SIG-M5 treated with dmso at 0.1 percent for 504 hours (cell line): ENCODE measurements at regions not wholly inside any gene's neighbourhood (a gene's known extent, or its start where the extent isn't known, plus 50 kb on each side); places are given as distances from the start of the nearest gene placed in this dataset.

Experiments used
- DNase-seq: peaks from one replicate; lab custom pipeline; 2025; ENCODE audit not compliant: unreplicated experiment; lab: John Stamatoyannopoulos, UW

DNA sequence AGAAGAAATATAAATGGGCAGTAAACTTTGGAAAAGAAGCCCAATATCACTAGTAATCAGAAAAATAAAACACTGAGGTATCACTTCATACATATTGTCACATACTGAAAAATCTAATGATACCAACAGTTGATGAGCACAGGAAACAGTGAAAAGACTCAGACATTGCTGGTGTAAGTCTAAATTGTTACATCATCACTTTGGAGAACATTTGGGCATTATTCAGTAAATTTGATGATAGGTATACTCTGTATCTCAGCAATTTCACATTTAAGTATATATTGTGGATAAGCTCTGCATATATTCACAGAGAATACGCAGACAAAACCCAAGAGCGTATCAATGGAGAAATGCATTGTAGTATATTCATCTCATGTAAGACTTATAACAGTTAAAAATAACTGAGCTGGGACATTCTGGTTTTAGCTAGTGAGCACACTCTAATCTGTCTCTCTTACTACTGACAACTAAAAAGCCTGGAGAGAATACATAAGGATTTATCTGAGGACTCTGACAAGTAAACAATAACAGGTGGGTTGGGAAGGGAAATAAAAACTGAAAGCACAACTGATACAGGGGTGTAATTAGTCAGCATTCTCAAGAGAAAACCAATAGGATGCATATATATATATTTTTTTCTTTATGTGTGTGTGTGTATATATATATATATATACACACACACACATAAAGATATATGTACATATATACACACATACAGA, 212.7 kb upstream of the JUN start:
- DNase-seq, result no peak

DNA sequence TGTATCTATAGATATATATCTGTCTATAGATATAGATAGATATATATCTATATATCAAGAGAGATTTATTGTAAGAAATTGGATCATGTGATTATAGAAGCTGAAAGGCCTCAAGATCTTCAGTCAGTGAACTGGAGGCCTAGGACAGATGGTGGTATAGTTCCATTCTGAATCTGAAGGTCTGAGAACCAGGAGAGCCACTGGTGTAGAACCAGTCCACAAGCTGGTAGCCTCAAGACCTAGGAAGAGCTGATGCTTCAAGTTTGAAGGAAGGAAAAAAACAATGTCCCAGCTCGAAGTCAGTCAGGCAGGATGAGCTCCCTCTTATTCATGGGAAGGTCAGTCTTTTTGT, 213.2 kb upstream of the JUN start:
- no peak for DNase-seq

DNA sequence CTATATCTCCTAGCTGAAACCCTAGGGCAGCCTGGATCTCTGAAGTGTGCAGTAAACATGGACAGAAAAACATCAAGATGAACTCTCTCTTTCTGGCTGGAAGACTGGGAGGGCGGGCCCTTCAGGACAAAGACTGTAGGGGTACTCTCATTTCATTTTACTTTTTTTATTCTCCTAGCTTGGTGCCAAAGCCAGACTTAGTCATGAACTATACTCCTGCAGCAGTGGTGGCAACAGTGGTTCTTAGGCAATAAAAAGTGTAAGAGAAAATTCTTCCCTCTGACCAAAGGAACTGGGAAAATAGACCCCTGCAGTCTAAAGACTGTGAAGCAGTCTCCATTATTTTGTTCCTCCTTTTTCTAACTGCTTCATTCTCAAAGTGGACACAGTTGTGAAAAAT, 213.8 kb upstream of the JUN start:
- peak; percentile 11 for DNase-seq

DNA sequence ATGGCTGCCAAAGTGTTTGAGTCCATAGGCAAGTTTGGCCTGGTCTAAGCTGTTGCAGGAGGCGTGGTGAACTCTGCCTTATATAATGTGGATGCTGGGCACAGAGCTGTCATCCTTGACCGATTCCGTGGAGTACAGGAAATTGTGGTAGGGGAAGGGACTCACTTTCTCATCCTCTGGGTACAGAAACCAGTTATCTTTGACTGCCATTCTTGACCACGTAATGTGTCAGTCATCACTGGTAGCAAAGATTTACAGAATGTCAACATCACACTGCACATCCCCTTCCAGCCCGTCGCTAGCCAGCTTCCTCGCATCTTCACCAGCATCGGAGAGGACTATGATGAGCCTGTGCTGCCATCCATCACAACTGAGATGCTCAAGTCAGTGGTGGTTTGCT, 215.8 kb upstream of the JUN start:
- no peak for DNase-seq

DNA sequence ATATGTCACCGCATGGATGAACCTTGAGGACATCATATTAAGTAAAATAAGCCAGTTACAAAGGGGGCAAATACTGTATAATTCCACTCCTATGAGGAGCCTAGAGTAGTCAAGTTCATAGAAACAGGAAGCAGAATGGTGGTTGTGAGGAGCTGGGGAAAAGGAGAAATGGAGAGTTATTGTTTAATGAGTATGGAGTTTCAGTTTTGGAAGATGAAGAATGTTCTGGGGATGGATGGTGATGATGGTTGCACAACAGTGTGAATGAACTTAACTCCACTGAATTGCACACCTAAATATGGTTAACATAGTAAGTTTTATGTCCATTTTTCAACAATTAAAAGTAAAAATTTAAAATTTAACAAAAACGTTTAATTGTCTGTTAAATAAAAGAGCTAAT, 220.9 kb upstream of the JUN start:
- peak; percentile 78 for DNase-seq

DNA sequence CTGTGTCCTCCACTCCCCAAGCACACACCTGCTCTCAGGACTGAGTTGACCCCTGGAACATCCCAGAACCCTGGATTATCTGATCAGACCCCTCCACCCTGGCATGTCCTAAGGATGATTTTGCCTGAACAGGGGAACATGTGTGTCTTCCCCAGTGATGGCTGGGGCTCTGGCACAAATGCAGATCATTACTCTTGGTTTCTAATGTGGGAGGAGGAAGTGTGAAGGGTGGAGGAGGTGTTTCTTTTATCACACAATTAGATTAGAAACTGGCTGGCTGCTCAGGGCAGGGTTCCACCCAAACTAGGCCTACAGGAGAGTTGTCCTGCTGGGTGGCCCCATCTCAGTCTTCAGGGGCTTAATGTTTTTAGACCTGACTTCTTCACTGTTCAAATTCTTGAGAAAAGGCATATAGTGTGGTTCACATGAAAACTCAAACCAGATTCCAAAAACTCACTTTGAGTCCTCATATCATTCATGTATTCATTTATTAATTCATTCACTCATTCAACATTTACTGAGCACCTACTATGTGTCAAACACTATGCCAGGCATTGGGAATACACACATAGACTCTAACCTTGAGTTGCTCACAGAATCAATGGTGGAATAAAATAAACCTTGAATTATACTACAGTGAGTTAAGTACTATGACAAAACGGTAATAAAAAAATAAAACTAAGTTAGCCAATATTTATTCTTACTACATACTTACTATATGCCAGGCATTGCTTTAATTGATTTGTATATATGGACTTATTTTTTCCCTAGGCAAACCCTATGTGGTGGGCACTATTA, 221.8 kb upstream of the JUN start:
- DNase-seq, result no peak

DNA sequence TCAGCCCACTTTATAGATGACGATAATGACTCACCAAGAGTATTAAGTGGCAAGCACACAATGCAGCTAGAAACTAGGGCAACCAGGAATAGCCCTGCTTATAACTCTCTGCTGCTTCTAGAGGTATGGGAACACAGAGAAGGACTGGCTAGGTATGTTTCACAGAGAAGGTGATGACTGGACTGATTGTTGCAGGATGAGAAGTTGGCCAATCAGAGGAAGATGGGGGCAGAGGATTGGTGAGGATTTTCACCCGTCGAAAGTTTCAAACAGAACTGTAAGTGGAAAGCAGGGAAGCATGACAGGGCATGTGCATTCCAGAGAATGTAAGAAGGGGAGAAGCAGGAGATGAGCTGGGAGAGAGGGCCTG, 222.4 kb upstream of the JUN start:
- no peak for DNase-seq

DNA sequence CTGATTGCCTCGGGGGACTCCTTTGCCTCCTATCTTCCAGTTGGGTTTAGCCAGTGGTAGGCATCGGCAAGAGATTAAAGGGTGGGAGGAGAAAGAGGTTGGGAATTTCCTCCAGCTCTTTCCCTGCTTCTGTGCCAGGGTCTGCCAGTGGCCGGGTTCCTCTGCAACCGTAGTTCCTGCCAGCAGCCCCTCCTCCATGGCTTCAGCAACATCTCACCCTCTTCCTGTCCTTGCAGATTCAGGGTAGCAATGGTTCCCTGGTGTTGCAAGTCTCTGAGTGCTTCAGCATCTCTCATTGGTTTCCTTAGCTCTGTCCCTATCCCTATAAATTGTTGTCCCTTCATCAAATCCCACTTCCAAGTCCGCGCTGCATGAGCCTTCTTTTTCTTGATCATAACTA, 223.1 kb upstream of the JUN start:
- no peak for DNase-seq

DNA sequence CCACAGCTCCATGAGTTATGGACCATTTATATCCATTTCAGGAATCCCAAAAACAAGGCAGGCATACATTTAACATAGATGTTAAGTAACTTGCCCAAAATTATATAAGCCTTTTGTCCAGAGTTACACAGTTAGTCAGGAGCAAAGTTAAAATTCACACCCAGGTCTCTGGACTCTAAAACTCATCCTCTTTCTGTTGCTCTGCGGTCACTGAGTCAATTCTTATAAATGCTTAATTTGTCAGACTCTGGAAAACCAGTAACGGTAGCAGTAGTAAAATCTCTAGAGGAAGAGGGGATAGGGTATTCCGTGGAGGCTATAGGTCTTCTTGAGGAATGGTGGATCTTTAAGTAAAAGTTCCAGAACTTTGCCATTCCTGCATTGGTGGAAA, 223.6 kb upstream of the JUN start:
- DNase-seq, result no peak

DNA sequence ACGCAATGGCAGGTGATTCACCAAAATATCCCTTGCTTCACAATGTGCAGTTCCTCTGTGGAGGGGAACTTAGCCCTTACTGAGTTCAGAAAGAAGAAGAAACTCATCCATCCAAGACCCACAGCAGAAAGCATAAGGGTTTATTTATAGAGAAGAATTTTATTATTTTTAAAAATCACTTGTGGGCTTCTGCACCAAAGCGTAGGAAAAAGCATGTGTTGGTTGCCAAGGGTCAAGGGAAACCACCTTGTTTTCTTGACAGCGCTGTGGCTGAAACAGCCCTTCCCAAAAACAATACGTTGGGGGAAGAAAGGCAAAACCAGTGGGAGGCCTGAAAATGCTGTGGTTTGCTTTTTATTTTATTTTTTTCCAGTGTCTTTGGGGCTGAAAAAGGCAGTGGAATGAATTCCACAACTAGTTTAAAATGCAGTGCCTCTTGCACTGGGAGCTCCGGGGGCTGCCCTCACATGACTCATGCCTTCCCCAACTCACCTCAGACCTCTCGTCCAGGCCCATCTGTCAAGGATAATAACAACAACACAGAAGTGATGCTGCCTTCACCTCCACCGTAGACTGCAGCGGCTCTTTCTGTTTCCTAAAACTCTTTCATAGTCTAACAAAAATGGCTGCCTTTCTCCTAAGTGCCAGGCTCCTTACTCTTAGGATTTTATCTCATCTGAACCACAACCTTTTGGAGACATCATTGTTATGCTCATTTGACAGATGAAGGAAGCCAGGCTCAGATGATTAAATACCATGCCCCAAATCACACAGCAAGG, 224.2 kb upstream of the JUN start:
- DNase-seq, result no peak

DNA sequence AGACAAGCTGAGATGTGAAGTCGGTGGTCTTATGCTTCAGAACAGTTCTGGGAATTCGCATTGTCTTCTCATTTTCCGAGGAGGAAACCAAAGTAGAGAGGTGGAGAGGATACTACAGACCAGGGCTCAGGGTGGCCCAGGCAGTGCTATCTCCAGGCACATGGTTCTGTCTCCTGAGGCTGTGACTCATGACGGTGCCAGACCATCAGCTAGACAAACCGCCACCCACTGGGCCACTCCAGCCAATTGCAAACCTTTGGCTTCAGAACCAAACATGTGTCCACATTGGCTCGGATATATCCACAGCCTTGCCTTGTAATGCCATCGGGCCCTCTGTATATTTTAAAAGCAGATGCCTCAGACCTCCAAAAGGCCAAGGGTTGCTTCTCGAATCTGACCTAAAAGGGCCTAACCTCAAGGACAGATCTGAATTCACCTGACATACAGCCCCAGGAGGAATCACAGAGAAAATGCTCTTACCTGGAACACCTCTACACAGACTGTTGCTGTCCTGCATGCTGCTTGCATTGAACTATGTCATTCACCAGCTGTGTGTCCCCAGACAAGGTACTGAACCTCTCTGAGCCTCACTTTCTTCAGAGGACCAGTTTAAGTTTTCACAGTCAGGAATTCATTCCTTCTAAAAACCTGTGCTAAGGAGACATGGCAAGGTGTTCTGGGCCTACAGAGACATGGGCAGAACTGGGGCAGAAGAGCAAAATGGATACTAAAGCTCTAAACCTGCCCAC, 224.9 kb upstream of the JUN start:
- no peak for DNase-seq

DNA sequence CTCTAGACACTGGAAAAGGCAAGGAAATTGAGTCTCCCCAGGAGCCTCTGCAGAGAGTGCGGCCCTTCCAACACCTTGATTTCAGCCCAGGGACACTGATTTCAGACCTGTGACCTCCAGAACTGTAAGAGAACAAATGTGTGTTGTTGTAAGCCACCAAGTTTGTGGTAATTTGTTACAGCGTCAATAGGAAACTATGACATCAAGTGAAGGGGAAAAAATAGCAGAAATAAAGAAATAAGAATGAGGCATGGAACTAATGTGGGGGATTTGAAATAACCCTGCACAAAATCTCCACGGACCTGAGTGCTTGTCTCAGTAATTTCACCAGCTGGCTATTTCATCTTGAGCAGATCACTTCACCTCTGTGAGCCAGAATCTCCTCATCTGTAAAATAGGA, 227.8 kb upstream of the JUN start:
- no peak for DNase-seq

DNA sequence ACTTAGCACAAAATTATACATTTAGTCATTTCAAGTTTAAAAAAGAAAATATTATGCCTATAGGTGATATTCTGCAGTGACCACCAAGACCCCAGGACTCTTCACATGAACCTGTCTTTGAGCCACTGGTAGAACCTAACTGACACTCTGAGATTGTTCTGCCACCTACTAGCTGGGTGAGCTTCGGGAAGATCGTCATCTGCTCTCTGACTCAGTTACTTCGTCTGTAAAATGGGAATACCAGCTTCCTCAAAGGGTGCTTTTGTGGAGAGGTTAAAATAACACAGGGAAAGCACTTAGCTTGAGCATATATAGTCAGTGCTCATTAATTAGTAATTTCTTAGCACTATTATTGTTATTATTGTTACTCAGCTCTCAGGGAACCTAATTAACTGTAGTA, 228.5 kb upstream of the JUN start:
- DNase-seq, result no peak

DNA sequence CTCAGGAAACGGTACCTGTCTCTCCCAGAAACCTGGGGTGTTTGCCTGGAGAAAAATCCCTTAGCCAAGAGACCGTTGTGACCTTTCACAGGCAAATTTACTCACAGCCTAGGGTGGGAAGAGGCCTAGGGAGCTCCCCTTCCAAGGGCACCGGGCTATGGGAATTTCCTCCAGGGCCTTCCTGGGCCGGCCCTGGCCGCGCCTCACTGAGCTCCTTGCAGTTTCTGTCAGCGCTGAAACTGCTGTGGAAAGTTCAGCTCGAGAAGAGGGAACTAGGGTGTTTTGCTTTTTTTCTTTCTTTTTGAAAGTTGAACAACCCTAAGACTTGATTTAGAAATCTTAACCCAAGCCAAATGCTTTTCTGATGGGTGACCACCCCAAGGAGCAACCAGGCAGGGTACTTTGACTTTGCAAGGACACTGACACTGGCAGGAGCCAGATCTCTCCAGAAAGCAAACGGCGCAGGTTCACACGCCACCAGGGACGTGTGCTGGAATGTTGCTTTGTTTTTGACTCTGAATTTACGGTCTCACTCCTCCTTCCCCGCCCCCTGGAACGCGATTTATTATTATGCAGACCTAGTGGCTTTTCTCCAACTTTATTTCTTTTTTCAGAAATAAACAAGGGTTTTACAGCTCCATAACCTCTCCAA, 229.6 kb upstream of the JUN start:
- no peak for DNase-seq

DNA sequence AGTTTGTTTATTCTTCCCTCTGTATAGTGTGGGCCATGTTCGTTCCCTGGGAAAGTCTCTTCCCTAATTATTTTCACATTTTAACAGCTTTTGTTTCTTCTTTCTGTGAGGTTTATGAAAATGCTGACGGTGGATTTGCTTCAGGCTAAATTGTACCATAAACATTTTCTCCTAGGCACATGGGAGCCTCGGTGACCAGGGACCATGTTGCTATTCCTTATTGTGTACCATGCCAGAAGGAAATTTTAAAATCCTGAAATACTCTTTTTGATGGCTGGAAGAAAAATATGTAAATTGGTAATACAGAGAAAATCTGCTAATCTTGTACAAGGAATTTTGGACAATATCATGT, 230.1 kb upstream of the JUN start:
- no peak for DNase-seq

DNA sequence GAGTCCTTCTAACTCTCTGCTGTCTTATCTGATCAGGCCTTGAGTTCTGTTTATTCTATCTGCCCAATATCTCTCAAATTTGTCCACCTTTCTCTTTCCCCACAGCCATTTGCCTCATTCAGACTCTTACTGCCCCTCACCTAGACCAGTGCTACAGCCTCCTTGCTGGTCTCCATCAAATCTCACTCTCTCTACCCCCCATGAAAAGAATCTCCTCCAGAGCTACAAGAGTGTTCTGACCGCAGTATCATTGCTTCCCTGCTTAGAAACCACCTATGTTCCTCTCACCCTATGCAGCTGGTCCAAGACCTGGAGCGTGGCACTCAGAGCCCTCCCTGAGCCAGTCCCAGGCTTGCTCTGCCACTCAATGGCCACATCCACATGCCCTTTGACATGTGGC, 231.0 kb upstream of the JUN start:
- DNase-seq, result no peak

DNA sequence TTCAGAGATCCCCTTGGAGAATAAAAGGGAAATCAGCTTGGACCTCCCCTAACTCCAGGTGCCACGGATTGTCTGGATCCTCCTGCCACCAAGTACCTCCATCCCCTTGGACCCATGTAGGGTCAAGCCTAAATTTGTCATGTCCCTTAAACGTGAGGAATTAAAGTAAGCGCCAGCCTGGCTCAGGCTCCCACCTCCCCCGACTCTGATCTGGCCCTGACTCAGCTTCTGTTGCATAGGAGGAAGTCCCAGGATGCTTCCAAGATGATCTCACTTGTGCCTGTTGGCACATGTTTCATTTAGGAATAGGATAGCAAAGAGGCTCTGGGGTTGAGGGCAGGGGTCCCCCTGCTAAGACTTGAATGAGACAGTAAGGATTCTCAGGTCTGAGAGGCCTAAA, 231.9 kb upstream of the JUN start:
- DNase-seq, result no peak

DNA sequence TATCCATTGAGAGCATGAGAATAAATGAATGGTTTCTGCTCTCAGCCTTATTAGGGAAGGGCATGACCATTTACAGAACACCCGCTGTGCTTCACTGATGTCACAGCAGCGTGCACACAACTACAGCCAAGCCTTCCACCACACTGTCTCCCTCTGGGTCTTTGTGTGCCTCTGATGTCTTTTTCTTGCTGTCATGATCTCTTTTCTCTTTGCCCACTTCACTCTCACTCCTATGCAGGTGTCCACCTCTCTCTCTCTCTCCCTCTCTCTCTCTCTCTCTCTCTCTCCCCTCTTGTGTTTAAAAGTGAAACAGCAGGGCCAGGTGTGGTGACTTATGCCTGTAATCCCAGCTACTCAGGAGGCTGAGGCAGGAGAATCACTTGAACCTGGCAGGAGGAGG, 232.5 kb upstream of the JUN start:
- no peak for DNase-seq

DNA sequence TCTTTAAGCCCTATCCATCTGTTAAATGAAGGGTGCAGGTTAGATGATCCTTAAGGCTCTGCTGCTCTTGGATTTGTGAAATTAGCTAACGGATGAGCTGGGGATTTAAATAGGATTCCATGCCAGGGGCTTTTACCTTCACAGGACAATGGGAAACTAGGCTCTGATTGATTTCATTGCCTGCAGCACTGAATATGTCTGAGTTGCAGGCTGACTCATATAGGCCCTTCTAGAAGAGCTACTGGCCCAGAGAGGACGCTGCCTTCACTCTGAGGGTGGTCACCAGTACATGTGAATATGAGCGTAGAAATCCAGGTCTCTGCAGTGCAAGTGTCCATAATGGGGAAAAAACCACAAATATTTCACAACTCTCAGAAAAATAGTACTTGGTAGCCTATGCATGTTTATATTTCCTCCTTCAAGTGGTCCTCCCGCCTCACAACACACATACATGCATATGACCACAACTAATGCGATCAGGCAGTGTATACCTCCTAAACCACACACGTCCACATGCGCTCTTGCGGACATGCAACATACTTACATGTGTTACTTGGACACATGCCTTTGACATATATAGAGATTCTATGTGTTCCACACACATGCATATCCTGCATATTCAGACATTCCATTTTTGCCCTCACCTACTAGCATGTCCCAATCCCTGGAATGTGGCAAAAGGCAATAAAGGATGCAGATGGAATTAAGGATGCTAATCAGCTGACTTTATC, 233.8 kb upstream of the JUN start:
- no peak for DNase-seq

DNA sequence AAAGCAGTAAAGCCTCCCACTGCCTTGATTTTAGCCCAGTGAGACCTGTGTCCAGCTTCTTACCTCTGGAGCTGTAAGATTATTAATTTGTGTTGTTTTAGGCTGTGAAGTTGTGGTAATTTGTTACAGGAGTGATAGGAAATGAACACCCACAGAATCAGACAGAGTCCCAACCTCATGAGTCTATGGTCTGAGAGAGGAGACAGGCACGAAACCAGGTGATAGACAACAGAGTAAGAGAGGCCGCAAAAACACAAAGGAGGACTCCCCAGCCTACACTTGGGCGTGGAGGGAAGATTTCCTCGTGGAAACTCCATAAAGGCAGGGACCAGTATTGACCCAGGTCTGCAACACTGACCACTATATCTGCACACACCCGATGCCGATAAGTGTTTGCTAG, 234.6 kb upstream of the JUN start:
- DNase-seq, result no peak
